ENCODE measurements at regions not wholly inside any gene's neighbourhood (a gene's known extent, or its start where the extent isn't known, plus 50 kb on each side); places are given as distances from the start of the nearest gene placed in this dataset.
A peak's percentile ranks its signal among the peaks of the same experiment; 100 is the strongest.

- ATAC-seq (no peak), DNase-seq (ENCODE audit: low spot score) (no peak)
- no peaks in the 10 kb centered on the region; the same call in 1 of the 2 replicates for H3F3A ChIP-seq (replicated peaks; ENCODE audit: low read depth)
- Mint-ChIP-seq H3K36me3 (ENCODE audit: low read depth) (no peaks in the 10 kb centered on the region), H3K4me1 (peaks cover 6% of the 10 kb centered on the region), H3K27ac (no peak overlapping the region), H3K9me3 (no peaks in the 10 kb centered on the region), H3K27me3 (ENCODE audit: insufficient read depth, low read depth, poor library complexity) (no peaks in the 10 kb centered on the region), H3K4me3 (no peak overlapping the region)
- H3K27me3 ChIP-seq (ENCODE audit: insufficient read depth): no peaks in the 10 kb centered on the region
- no peak overlapping the region for H3K4me3 ChIP-seq
- peaks cover 11% of the 10 kb centered on the region; the same call in 1 of the 2 replicates for H3K4me1 ChIP-seq (ENCODE audit: insufficient read depth)
- H2AFZ ChIP-seq: peak overlapping the region; percentile 83; the same call in 1 of the 2 replicates
- H3K9me2 ChIP-seq (ENCODE audit: insufficient read depth): no peaks in the 10 kb centered on the region; the same call in none of the 2 replicates
- no peaks in the 10 kb centered on the region for H3K36me3 ChIP-seq (ENCODE audit: insufficient read depth)
- no peak overlapping the region for H3K27ac ChIP-seq (ENCODE audit: low read depth)
- no peak for TF ChIP-seq NANOG (IDR thresholded peaks at IDR 0.05; ENCODE audit: borderline replicate concordance)
- no peaks in the 10 kb centered on the region for H3K79me2 ChIP-seq (replicated peaks; ENCODE audit: insufficient read depth)
- H4K20me1 ChIP-seq (replicated peaks; ENCODE audit: insufficient read depth): no peaks in the 10 kb centered on the region
- no peak overlapping the region for H3K4me2 ChIP-seq
These were observed 111.3 kb upstream of the SEMA6A start for GRCh38 chr5:116685931-116686330.

GRCh38 chr5:116685069-116685468 lies 110.4 kb upstream of the SEMA6A start:
- H3K27me3 ChIP-seq (ENCODE audit: insufficient read depth): no peaks in the 10 kb centered on the region
- Mint-ChIP-seq H3K4me3 (no peak overlapping the region), H3K27ac (no peak overlapping the region), H3K4me1 (peaks cover 6% of the 10 kb centered on the region), H3K36me3 (ENCODE audit: low read depth) (no peaks in the 10 kb centered on the region; the same call in 2 of the 3 replicates), H3K9me3 (no peaks in the 10 kb centered on the region), H3K27me3 (ENCODE audit: insufficient read depth, low read depth, poor library complexity) (no peaks in the 10 kb centered on the region)
- DNase-seq (ENCODE audit: low spot score): no peak
- H3F3A ChIP-seq (replicated peaks; ENCODE audit: low read depth): no peaks in the 10 kb centered on the region; the same call in 1 of the 2 replicates
- no peaks in the 10 kb centered on the region for H3K79me2 ChIP-seq (replicated peaks; ENCODE audit: insufficient read depth)
- H3K4me1 ChIP-seq (ENCODE audit: insufficient read depth): peaks cover 11% of the 10 kb centered on the region; the same call in 1 of the 2 replicates
- H3K4me2 ChIP-seq: no peak overlapping the region
- H4K20me1 ChIP-seq (replicated peaks; ENCODE audit: insufficient read depth): no peaks in the 10 kb centered on the region
- no peak for ATAC-seq
- no peak overlapping the region for H3K4me3 ChIP-seq
- no peaks in the 10 kb centered on the region for H3K36me3 ChIP-seq (ENCODE audit: insufficient read depth)
- H3K27ac ChIP-seq (ENCODE audit: low read depth): no peak overlapping the region
- H3K9me2 ChIP-seq (ENCODE audit: insufficient read depth): no peaks in the 10 kb centered on the region; the same call in none of the 2 replicates
- peak overlapping the region; percentile 16; the same call in 1 of the 2 replicates for H2AFZ ChIP-seq
- TF ChIP-seq POLR2AphosphoS5 (IDR thresholded peaks at IDR 0.05; ENCODE audit: low read depth) (no peak), STAT1 (IDR thresholded peaks at IDR 0.05; ENCODE audit: unreplicated experiment) (no peak), JUNB (IDR thresholded peaks at IDR 0.05; ENCODE audit: unreplicated experiment) (no peak), EZH2 (IDR thresholded peaks at IDR 0.05; ENCODE audit: low read depth, unreplicated experiment) (no peak), REST (IDR thresholded peaks at IDR 0.05; ENCODE audit: unreplicated experiment) (no peak), NANOG (IDR thresholded peaks at IDR 0.05; ENCODE audit: borderline replicate concordance) (no peak), ZNF462 (CRISPR knock-in tag; IDR thresholded peaks at IDR 0.05) (no peak), CTCF (conservative IDR thresholded peaks at IDR 0.05; ENCODE audit: low read depth in 2 of 2) (no peak), CREB1 (CRISPR knock-in tag; IDR thresholded peaks at IDR 0.05; ENCODE audit: low read depth) (no peak)

All from GM23338 (cell line).